ENCODE measurements at regions not wholly inside any gene's neighbourhood (a gene's known extent, or its start where the extent isn't known, plus 50 kb on each side); places are given as distances from the start of the nearest gene placed in this dataset.

- no peak for DNase-seq
Measured at GRCh38 chr20:10724449-10725173, 50.8 kb upstream of the JAG1 start.

DNA sequence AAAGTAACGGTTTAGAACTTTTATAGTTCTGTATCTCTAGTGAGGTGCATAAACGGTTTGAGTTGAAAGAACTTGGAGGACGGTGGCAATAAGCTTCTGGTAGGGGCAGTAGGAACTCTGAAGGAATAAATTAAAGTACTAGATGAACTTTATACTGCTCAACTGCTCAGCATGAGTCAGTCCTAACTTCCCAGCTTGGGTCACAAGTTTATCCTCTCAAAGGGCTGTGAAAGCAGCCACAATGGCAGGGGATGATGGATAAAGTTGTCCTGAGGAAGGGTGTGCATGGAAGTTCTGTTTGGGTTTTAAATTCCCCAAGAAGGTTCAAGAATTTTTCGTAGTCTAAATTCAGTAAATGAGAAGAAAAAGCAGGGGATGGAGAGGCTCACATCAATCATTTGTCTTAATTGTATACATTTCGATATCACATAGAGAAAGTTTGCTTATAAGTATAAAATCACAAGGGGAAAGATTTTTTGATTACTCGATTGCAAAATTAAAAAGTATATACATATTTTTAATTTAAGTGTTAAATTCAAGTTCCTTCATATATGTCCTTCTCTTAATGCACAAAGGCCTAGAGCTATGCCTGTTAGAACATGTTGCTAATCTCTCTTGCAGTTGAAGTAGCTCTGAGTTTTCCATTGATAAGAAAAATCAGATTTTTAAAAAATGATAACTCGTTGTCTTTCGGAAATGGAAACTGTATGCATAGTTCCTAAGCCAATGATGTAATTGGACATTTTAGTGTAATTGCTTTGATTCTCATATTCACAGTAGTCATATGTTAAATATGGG is 55.3 kb upstream of the JAG1 start:
- no peak for DNase-seq

- DNase-seq = no peak
Measured at GRCh38 chr20:10729785-10730184, 56.0 kb upstream of the JAG1 start.

DNA sequence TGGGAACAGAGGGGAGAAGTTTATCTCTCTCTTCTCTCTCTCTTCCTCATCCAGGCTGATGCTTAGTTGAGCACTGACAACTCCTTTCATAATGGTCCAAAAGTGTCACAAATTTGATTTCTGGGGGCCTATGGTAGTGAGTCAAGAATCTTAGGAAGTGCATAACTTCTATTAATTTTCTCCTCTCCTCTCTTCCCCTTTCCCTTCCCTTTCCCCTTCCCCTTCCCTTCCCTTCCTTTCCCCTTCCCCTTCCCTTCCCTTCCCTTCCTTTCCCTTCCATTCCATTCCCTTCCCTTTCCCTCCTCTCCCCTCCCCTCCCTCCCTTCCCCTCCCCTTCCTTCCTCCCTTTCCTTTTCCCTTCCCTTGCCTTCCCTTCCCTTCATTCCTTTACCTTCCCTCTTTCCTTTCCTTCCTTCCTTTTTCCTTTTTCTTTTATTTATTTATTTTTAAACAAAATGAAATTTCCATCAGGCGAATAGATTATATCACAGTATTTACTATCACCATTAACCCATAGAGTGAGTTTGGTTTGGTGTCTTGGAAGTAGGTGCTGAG is 56.9 kb upstream of the JAG1 start:
- DNase-seq = no peak

DNA sequence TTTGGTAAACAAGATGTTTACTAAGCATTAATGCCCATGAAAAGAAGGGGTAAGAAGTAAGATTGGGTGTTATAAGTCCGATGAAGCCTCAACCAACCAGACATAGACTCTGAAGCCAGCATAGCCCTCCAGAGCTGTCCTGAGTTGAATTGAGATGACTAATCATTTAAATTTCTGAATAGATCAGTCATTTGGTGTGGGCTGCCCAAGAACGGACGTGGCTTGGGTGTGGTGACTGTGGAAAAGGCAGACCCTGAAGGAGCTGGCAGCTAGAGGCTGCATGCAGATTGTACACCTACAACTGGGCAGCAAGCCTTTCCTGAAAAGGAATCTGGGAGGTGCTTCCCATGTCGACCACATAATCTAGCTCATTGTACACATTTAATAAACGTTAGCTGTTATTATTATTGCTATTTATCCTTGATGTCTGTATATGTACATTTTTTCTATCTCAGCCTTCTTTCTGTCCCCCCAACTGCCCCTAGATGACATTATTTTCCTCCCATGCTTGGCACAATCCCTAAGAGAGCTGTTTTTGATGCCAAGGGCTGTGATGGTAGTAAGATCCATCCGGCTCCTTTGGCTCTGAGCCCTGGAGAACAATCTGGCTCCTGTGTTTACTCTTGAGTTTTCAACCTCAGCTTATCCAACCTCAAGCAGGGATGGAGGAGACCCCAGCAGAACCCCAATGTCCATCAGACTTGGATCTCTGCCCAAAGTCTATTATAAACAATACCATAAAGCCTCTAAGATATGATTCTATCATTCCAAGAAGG is 57.6 kb upstream of the JAG1 start:
- no peak for DNase-seq

DNA sequence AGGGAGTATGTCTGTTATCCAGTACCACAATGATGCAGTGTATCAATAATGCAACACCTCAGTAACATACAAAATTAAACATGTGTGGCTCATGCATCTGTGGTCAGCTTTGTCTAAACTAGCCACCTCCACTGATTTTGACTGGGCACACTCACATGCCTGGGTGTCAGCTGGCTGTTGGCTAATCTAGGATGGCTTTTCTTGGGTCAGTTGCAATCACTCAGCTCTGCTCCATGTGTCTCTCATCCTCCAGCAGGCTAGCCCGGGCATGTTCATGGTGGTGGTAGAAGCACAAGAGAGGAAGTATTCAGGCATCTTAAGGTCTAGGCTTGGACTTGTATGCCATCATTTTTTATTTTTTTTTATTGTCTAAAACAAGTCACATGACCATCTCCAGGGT is 59.3 kb upstream of the JAG1 start:
- no peak for DNase-seq

GRCh38 chr20:10735195-10735949 is 61.6 kb upstream of the JAG1 start:
- DNase-seq = no peak

DNA sequence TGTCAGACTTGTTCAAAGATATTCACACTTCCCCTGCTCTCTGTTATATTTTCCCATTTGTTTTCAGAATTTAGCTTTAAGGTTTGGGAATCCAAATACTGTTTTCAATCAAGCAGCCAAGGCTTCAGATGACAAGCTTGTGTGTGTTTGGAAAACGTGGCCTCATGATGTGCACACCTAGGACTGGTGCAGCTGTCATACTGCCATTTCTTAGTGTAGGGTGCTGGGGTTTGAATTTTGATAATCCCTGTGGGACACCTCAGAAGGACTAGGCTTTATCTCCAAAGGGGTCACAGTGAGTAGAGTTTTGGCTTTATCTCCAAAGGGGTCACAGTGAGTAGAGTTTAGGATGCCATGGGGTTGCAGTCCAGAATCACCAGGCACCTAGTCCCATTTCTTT is 65.3 kb upstream of the JAG1 start:
- DNase-seq = no peak

- no peak for DNase-seq
Measured at GRCh38 chr20:10739566-10739965, 65.8 kb upstream of the JAG1 start.

- DNase-seq = no peak
Measured at GRCh38 chr20:10741060-10741459, 67.3 kb upstream of the JAG1 start.

- no peak for DNase-seq
Measured at GRCh38 chr20:10745790-10746189, 72.0 kb upstream of the JAG1 start.

DNA sequence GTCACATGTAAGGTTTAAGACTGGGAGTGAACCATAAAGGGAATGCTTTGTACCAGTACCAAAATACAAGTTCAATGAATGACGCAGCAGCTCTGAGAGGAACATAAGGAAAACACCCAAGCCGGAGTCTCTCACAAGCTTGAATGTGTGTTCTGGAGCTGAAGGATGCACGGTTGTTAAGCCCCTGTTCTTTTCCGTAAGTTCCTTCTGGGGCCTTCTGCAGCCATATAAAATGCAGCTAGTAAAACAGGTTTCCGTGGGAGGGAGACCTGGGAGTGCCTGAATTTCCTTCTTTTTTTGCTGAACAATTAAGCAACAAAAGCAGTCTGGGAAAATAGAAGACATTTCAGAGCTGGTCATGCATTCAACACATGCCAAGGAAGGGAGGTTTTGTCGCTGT is 73.2 kb upstream of the JAG1 start:
- no peak for DNase-seq

DNA sequence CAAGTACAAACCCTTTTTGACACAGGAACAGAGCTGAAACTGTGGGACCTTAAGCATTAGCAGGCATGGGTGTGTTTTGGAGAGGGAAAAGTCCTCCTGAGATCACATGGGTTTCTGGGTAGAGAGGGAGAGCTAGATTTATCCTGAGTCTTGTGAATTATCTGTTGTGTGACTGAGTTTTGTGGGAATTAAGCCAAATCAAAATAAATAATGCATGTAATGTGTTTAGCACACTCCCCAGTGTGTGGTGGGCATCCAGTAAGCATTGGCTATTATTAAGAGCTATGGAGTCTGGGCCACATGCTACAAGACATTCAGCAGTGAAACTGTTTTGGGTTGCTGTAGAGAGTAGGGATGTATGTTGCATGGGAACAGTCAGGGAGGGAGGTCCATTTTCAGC is 75.3 kb upstream of the JAG1 start:
- DNase-seq = no peak

DNA sequence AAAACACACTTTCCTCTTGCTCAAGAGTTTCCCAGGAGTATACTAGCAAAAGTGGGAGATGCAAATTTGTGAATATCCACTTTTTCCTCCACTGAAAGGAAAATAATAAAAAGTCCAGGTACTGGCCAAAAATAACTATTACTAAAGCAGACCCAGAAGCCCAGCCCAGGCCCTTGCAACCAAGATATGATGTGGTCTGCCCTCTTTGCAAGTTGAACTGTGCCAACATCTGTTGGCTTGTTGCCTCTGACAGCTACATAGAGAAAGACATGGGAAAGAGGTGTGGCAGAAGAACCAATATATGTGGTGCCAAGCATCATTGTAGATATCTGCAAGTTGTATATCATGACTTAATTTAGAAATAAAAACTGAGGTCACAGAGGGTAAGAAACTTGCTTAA is 78.4 kb upstream of the JAG1 start:
- no peak for DNase-seq

- DNase-seq = no peak
Measured at GRCh38 chr20:10754824-10755223, 81.0 kb upstream of the JAG1 start.

GRCh38 chr20:10758446-10758845 is 84.6 kb upstream of the JAG1 start:
- DNase-seq = no peak

- DNase-seq = peak in 1 of 51 donors; percentile 23
Measured at GRCh38 chr20:10761232-10761631, 87.4 kb upstream of the JAG1 start.

- DNase-seq = no peak
Measured at GRCh38 chr20:10761786-10762185, 88.0 kb upstream of the JAG1 start.

- no peak for DNase-seq
Measured at GRCh38 chr20:10762216-10762615, 88.4 kb upstream of the JAG1 start.

GRCh38 chr20:10763112-10763511 is 89.3 kb upstream of the JAG1 start:
- no peak for DNase-seq

DNA sequence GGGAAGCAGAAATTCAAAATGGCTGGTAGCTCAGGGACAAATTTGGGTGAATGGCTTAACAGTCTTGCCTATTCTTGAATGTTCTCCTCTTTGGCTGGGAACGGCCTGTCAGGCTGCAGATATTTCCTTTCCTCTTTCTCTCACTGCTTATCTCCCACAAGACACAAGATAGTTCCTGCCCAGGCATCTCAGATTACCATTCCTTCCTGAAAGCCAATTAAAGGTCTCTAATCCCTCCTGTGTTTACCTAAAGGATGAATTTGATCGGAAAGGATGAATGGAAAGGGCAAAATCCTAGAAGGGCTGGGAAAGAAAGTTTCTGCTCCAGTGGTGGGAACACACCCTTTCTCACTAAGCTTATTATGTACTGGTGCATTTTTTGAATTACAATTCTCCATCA is 95.9 kb upstream of the JAG1 start:
- DNase-seq = no peak
